ENCODE measurements at regions not wholly inside any gene's neighbourhood (a gene's known extent, or its start where the extent isn't known, plus 50 kb on each side); places are given as distances from the start of the nearest gene placed in this dataset.

DNA sequence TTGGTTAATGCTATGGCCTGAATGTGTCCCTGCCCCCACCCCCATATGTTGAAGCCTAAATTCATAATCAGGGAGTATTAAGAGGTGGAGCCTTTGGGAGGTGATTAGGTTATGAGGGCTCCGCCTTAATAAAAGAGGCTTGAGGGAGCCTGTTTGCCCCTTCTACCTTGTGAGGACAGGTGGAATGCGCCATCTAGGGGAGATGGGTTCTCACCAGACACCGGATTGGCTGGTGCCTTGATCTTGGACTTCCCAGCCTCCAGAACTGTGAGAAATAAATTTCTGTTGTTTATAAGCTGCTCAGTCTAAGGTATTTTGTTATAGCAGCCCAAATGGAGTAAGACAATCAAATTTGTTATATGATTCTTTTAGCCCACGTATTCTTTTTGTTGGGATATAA is 148.3 kb downstream of the PTCSC3 start:
- no peak for DNase-seq

- DNase-seq: no peak
Measured at GRCh38 chr14:36027354-36027753, 149.2 kb downstream of the PTCSC3 start.

DNA sequence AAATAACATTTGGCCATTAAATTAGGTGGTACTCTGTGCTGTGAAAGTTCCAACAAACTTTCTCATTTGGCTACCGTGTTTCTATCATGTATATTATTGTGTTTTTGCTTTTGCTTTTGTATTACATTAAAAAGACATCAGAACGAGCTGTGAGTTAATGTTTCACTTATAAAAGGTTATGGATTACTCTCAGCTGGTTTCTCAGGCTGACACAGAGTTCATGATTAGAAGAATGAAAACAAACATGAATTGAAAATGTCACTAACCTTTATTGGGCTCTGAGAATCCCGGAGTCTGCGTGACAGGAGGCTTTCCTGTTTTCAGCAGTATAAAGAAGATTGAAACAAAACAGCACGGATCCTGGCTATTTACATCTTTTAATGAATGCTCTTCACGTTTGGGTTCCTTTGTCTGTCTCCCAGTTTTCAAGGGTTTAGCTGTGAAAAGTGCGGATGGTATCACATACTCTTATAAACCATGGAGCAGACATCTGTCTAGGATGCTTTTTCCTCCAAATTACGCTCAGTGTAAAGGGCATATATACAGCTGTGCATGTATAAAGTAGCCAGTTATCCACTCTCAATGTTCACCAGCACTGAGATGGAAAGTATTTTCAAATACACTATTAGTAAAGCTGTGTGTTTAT is 153.6 kb downstream of the PTCSC3 start:
- no peak for DNase-seq

DNA sequence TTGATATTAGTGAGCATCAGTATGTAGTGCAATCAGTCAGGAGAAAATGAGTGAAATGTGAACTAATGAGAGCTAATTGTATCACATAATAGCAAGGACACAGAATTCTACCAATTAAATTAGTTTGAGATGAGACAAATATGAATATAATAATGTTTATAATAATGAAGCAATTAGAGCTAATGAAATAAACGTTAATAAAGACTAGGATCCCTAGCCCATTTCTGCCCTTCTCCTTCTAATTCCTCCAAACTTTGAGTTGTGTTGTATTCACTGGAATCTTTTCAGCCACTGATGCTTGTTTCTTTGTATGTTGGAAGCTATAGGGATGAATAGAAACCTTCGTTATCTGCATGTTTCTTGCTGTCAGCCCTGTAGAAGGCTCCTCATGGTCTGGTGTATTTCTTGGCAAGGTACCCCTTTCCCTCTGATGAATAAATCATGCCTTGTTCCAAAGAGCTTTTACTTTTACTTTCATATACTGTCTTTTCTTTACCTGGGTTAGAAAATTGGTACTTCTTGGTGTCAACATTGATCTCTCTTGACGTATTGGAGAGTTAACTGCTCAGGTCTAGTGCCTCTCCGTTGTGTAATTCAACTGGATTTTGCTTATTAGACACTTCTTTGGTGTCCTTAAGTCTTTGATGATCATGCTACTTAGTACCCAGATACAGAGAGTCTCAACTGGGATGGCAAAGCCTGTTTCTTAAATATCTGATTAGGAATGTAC is 154.8 kb downstream of the PTCSC3 start:
- no peak for DNase-seq

DNA sequence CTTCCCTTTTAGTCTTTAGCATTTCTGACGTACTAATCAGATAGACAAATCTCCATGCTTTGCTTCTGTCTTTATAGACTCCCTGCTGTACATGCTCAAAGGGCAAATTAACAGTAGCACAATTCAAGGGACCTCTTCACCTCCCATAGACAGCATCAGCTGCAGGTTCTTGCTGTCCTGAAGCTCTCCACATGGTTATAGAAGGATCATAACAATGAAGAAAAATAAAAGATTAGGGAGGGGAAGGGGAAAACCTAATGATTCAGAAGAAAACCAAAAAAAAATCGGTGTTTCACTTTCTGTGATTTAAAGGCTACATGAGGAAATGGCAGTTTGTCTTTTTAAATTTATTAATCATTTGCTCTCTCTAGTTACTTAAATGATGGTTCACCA is 155.5 kb downstream of the PTCSC3 start:
- no peak for DNase-seq

- DNase-seq: no peak
Measured at GRCh38 chr14:36020120-36021029, 156.1 kb downstream of the PTCSC3 start.

- DNase-seq: no peak
Measured at GRCh38 chr14:36019126-36019525, 157.4 kb downstream of the PTCSC3 start.

GRCh38 chr14:36014236-36014635 is 162.3 kb downstream of the PTCSC3 start:
- no peak for DNase-seq

GRCh38 chr14:36013483-36013882 is 163.0 kb downstream of the PTCSC3 start:
- DNase-seq: no peak

DNA sequence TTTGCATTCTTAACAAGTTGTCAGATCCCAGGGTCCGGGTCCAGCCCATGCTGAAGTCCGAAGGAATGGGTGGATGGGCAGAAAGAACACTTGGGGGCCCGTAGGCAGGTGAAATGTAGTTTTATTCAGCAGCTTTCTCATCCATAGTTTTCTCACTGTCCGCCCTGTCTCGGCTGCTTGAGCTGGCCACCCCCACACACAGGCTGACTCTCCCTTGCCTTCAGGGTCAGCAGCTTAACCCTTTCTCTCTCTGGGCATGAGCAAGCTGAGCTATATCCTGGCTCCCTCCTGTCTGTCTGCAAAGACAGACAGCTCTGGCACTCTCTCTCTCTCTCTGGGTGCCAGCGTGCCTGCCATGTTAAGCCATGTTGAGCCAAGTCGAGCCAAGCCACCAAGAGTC is 163.9 kb downstream of the PTCSC3 start:
- no peak for DNase-seq

DNA sequence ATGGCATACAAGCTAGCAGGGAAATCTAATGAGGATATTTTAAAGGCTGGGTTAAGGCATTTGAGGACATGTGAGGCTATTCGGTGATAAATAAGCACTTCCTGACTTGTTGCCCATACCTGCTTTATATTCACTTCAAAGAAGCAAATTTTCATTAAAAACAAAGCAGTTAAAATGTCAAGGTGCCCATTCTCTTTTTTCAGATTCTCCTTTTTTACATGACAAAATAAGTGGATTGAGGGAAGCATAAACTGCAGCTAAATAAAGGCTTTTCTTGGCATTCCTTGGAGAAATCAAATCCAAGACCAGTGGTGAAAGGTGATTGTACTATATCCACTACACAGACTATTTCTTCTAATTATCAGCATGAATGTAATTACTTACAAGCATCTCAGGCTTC is 166.9 kb downstream of the PTCSC3 start:
- DNase-seq: no peak

GRCh38 chr14:36006623-36007022 is 169.9 kb downstream of the PTCSC3 start:
- no peak for DNase-seq

- no peak for DNase-seq
Measured at GRCh38 chr14:36005670-36006069, 170.9 kb downstream of the PTCSC3 start.

DNA sequence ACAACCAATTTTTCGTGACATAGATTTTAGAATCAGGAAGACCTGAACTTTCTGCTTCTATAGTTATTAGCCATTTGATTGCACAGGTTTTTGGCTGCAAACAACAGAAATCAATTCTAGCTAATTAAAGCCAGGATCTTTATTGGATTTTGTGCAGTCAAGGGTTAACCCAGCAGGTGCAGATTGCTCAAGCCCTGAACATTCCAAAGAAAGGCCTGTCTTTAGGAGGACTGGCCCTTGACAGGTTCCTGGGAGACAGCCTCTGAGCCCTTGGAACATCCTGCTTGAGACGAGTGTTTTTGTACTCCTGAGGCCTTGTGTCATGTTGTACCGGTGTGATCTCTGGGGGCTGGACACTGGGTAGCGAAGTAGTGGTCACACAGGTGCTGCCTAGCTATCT is 174.6 kb downstream of the PTCSC3 start:
- no peak for DNase-seq

GRCh38 chr14:35999294-35999693 is 173.2 kb downstream of the BRMS1L start:
- no peak for DNase-seq

GRCh38 chr14:35998303-35998702 is 172.2 kb downstream of the BRMS1L start:
- DNase-seq: no peak

- no peak for DNase-seq
Measured at GRCh38 chr14:35993684-35993960, 167.5 kb downstream of the BRMS1L start.

DNA sequence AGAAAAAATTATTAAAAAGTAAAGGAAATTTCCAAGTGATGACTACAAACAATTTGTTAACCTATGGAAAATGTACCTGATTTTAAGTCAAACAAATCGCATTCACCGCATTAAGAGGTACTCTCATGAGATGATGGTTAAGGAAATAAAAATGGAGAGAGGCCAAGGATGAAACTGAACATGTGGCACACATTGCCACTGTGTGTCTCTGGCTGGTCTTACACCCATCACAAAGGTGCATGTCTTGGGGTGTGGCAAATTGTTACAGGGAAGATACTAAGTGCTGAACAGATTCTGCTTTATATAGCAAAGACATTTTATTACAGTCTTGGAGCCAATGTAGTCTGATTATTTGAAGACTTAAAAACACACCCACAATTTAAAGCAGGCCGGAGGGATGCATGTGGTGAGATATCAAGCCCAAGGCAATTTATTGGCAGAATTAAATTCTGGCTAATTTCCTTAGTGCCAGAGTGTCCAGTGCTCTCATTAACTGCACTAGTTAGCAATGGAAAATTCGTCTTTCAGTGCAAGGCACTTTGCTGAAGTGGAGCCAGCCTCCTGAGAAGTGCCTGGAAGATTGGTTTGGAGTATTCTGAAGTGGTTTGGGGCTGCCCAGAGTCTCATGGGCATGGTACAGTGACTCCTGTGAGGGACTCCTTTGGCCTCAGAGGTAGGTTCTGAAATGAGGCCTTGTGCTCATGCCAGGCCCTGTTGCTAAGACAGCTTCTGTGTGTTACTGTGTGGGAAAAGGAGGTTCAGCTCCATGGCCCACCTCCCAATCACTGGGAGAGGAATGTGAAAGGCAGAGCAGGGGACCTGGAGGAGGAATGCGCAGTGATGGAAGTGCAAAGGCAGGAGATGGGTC is 166.9 kb downstream of the BRMS1L start:
- DNase-seq: no peak

GRCh38 chr14:35991356-35991755 is 165.2 kb downstream of the BRMS1L start:
- no peak for DNase-seq

DNA sequence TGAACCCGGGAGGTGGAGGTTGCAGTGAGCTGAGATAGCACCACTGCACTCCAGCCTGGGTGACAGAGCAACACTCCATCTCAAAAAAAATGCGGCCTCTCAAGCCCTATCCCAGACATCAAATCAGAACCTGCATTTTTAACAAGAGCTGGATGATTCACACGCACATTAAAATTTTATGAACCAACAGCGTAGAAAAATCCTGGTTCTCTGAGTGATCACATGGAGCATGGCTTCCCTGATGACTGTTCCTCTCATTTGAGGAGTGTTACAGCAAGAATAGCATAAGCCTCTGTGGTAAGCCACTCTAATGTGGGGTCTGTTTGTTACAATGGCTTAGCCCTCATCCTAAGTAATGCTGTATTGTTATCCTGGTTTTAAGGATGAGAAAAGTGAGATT is 163.6 kb downstream of the BRMS1L start:
- no peak for DNase-seq

DNA sequence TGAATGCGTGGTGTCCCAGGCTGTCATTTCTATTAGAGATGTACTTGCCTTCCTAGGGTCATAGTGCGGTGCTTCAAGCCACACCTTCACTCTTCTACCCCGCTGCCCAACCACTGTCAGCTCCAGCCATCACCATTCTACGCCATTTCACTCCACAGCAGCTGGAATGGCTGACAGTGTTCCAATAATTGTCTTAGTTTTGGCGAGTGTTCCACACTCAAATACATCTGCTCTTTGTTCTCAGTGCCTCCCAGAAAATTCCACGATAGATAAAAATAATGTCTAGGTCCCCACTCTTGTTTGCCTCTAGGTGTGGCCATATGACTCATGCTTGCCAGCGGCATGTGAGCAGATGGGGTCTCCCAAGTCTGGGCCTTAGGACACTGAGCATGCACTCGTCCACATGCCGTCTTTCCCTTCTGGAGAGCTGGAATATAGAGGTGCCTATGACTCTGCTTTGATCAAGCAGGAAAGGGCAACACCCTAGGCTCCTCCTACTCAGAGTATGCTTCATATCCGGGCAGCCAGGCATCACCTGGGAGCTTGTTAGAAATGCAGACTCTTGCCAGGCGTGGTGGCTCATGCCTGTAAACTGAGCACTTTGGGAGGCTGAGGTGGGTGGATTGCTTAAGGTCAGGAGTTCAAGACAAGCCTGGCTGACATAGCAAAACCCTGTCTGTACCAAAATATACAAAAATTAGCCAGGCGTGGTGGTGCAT is 163.0 kb downstream of the BRMS1L start:
- DNase-seq: no peak

DNA sequence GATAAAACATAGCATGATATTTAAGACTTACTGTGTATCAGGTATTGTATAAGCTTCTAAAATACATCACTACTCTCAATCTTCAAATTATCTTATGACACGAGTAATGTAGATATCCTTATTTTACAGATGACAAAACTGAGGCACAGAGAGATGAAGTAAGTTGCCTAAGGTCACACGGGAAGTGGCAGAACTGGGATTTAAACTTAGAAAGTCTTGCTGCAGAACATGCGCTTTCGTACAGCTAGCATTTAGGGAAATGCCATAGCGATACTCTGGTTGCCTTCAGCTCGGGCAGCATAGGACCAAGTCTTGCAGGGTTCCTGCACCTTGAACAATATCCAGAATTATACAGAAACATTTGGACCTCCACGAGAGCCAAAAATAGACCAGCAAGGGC is 162.4 kb downstream of the BRMS1L start:
- no peak for DNase-seq

Measured in activated CD4-positive, CD25-positive, alpha-beta regulatory T cell (primary cell).